Activated CD8-positive, alpha-beta memory T cell treated with anti-CD3 and anti-CD28 coated beads for 48 hours (primary cell): ENCODE measurements at regions not wholly inside any gene's neighbourhood (a gene's known extent, or its start where the extent isn't known, plus 50 kb on each side); places are given as distances from the start of the nearest gene placed in this dataset.
"Not testable (repeated sequence)": the region's sequence is repeated elsewhere in the genome, so short reads cannot be mapped to it uniquely, and the experiment has no call there.

Source experiments
- DNase-seq, 3 experiments: peaks; one replicate each; pipeline ENCODE4 v3.0.0-alpha.2; 2020; ENCODE audit warnings: low read depth in 2 of 3, low spot score in 2 of 3

GRCh38 chr6:6863970-6864639 lies 243.7 kb upstream of the RREB1 start:
- no peak for DNase-seq

- DNase-seq = no peak
Measured at GRCh38 chr6:6865611-6866010, 242.2 kb upstream of the RREB1 start.

DNA sequence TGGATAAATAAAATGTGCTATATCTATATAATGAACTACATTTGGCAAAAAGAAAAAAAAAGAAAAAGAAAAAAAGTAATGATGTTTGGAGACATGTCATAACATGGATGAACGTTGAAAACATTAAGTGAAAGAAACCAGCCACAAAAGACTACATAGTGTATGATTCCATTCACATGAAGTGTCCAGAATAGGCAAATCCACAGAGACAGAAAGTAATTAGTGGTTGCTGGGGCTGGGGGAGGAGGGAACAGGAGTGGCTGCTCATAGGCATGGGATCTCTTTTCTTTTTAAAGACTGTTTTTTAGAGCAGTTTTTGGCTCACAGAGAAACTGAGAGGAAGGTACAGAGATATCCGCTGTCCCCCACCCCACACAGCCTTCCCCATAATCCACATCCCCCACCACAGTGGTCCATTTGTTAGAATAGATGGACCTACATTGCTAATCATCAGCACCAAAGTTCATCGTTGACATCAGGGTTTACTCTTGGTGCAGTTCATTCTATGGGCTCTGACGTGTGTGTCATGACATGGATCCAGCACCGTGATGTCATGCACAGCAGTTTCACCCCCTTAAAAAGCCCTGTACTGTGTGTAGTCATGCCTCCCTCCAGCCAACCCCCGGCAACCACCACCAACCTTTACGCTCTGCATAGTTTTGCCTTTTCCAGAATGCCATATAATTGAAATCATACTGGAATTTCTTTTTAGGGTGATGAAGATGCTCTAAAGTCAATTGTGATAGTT lies 240.9 kb upstream of the RREB1 start:
- no peak for DNase-seq

- DNase-seq = no peak
Measured at GRCh38 chr6:6867404-6867799, 240.4 kb upstream of the RREB1 start.

GRCh38 chr6:6869094-6869493 lies 238.7 kb upstream of the RREB1 start:
- DNase-seq = no peak

DNA sequence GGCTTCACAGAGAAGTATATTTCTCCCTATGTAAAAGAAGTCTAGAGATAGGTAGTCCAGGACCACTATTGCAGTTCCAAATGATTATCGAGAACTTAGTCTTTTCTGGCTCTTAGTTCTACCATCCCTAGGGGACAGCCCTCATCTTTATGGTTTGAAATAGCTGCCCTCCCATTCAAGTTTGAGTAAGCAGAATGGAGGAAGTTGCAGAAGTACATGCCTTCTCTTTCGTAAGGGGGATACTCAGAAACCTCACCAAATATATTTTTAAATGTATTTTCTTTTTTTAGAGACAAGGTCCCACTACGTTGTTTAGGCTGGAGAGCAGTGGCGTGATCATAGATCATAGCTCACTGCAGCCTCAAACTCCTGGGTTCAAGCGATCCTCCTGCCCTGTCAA lies 236.8 kb upstream of the RREB1 start:
- DNase-seq = no peak

- DNase-seq = no peak
Measured at GRCh38 chr6:6872459-6873344, 235.1 kb upstream of the RREB1 start.

- DNase-seq = no peak
Measured at GRCh38 chr6:6873778-6874177, 234.0 kb upstream of the RREB1 start.

GRCh38 chr6:6875818-6876470 lies 231.8 kb upstream of the RREB1 start:
- DNase-seq = no peak

GRCh38 chr6:6877792-6878191 lies 230.0 kb upstream of the RREB1 start:
- not testable (repeated sequence) for DNase-seq

GRCh38 chr6:6878887-6879585 lies 228.7 kb upstream of the RREB1 start:
- no peak for DNase-seq

GRCh38 chr6:6879586-6879974 lies 228.2 kb upstream of the RREB1 start:
- DNase-seq = not testable (repeated sequence)

- no peak for DNase-seq
Measured at GRCh38 chr6:6880745-6881437, 226.9 kb upstream of the RREB1 start.

- DNase-seq = no peak
Measured at GRCh38 chr6:6881438-6882225, 226.1 kb upstream of the RREB1 start.

- DNase-seq = no peak
Measured at GRCh38 chr6:6882592-6882991, 225.2 kb upstream of the RREB1 start.

GRCh38 chr6:6883011-6883410 lies 224.8 kb upstream of the RREB1 start:
- no peak for DNase-seq

GRCh38 chr6:6884193-6884627 lies 223.6 kb upstream of the RREB1 start:
- no peak for DNase-seq

GRCh38 chr6:6884916-6885315 lies 222.8 kb upstream of the RREB1 start:
- DNase-seq = no peak

- DNase-seq = no peak
Measured at GRCh38 chr6:6885521-6886170, 222.1 kb upstream of the RREB1 start.
